Glomerular visceral epithelial cell (primary cell): ENCODE measurements at regions not wholly inside any gene's neighbourhood (a gene's known extent, or its start where the extent isn't known, plus 50 kb on each side); places are given as distances from the start of the nearest gene placed in this dataset.
"Not testable (repeated sequence)": the region's sequence is repeated elsewhere in the genome, so short reads cannot be mapped to it uniquely, and the experiment has no call there.

Experiments
- DNase-seq: peaks from one replicate; pipeline ENCODE4 v3.0.0-alpha.2; 2016; ENCODE audit errors: extremely low spot score

GRCh38 chr2:190742431-190742830 is 93.5 kb downstream of the NAB1 start:
- DNase-seq, result no peak

- DNase-seq, result no peak
Observed at GRCh38 chr2:190744041-190744440, 95.2 kb downstream of the NAB1 start.

GRCh38 chr2:190746971-190747761 is 98.3 kb downstream of the NAB1 start:
- no peak for DNase-seq

GRCh38 chr2:190748966-190749365 is 100.1 kb downstream of the NAB1 start:
- DNase-seq, result no peak

- DNase-seq, result no peak
Observed at GRCh38 chr2:190755772-190756415, 107.0 kb downstream of the NAB1 start.

- peak; percentile 31 for DNase-seq
Observed at GRCh38 chr2:190759749-190760213, 110.9 kb downstream of the NAB1 start.

- DNase-seq, result not testable (repeated sequence)
Observed at GRCh38 chr2:190760353-190761150, 111.7 kb downstream of the NAB1 start.

- not testable (repeated sequence) for DNase-seq
Observed at GRCh38 chr2:190761216-190761615, 112.3 kb downstream of the NAB1 start.

GRCh38 chr2:190762566-190762965 is 113.7 kb downstream of the NAB1 start:
- DNase-seq, result no peak

GRCh38 chr2:190763100-190763499 is 114.2 kb downstream of the NAB1 start:
- no peak for DNase-seq

GRCh38 chr2:190763901-190764514 is 115.1 kb downstream of the NAB1 start:
- DNase-seq, result peak; percentile 45

- peak; percentile 81 for DNase-seq
Observed at GRCh38 chr2:190765386-190766173, 115.0 kb upstream of the GLS start.

- no peak for DNase-seq
Observed at GRCh38 chr2:190766174-190766572, 114.4 kb upstream of the GLS start.

GRCh38 chr2:190766595-190766994 is 114.0 kb upstream of the GLS start:
- DNase-seq, result no peak

- no peak for DNase-seq
Observed at GRCh38 chr2:190767821-190768220, 112.8 kb upstream of the GLS start.

- DNase-seq, result no peak
Observed at GRCh38 chr2:190769258-190769657, 111.4 kb upstream of the GLS start.

- no peak for DNase-seq
Observed at GRCh38 chr2:190771726-190772125, 108.9 kb upstream of the GLS start.

GRCh38 chr2:190780594-190780993 is 100.0 kb upstream of the GLS start:
- no peak for DNase-seq

- DNase-seq, result peak; percentile 81
Observed at GRCh38 chr2:190781604-190782198, 98.9 kb upstream of the GLS start.

- no peak for DNase-seq
Observed at GRCh38 chr2:190782264-190782663, 98.4 kb upstream of the GLS start.
